GM13976 (cell line): ENCODE measurements at regions not wholly inside any gene's neighbourhood (a gene's known extent, or its start where the extent isn't known, plus 50 kb on each side); places are given as distances from the start of the nearest gene placed in this dataset.

Experiments
- DNase-seq: peaks from one replicate; pipeline ENCODE4 v3.0.0; 2012; ENCODE audit warnings: low spot score
- in situ Hi-C: fragments of 300-500 bp; cut with MboI; formaldehyde crosslinking; loops from one replicate; pipeline ENCODE4 v1.12.0; 2022; ENCODE audit warnings: low sequenced_read_pairs, mixed read lengths, inconsistent platforms; ENCODE audit not compliant: unreplicated experiment
- TF ChIP-seq, protein P1 (sequence below): IDR thresholded peaks from 2 replicates; pipeline ENCODE4 v1.5.1; 2012; ENCODE audit warnings: borderline replicate concordance, mild to moderate bottlenecking; ENCODE audit not compliant: insufficient read depth; ENCODE audit errors: extremely low read depth, missing control alignments, control extremely low read depth

- DNase-seq: no peak
- TF ChIP-seq, protein P1, sequence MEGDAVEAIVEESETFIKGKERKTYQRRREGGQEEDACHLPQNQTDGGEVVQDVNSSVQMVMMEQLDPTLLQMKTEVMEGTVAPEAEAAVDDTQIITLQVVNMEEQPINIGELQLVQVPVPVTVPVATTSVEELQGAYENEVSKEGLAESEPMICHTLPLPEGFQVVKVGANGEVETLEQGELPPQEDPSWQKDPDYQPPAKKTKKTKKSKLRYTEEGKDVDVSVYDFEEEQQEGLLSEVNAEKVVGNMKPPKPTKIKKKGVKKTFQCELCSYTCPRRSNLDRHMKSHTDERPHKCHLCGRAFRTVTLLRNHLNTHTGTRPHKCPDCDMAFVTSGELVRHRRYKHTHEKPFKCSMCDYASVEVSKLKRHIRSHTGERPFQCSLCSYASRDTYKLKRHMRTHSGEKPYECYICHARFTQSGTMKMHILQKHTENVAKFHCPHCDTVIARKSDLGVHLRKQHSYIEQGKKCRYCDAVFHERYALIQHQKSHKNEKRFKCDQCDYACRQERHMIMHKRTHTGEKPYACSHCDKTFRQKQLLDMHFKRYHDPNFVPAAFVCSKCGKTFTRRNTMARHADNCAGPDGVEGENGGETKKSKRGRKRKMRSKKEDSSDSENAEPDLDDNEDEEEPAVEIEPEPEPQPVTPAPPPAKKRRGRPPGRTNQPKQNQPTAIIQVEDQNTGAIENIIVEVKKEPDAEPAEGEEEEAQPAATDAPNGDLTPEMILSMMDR: no peak
- in situ Hi-C loops: no loop called here
These were observed 258.7 kb downstream of the MRTFB start for GRCh38 chr16:14329727-14330350.

- in situ Hi-C loops: no loop called here
- no peak for DNase-seq
- TF ChIP-seq, protein P1: no peak
These were observed 254.6 kb downstream of the MRTFB start for GRCh38 chr16:14325502-14326401.

- TF ChIP-seq, protein P1: no peak
- no peak for DNase-seq
- in situ Hi-C loops: no loop called here
These were observed 253.5 kb downstream of the MRTFB start for GRCh38 chr16:14324581-14324980.

GRCh38 chr16:14322186-14322585, 251.1 kb downstream of the MRTFB start:
- DNase-seq: no peak
- TF ChIP-seq, protein P1: no peak
- in situ Hi-C loops: no loop called here

DNA sequence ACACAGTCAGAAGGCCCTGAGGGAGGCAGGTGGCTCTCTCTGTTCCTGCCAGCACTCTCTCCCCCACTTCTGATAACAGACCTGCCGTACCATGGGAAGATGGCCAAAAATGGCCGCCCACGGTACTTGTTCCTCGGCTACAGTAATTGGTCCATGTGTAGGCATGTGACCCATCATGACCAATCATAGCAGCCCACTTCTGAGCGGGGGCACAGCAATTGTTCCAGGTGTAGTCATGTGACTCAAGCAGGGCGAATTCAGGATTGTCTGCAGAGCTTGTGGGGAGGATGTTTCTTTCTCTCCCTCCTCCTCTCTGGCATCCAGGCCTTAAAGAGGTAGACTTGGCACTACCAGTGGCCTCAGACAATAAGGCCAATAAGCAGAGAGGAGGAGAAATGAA, 250.4 kb downstream of the MRTFB start:
- TF ChIP-seq, protein P1: no peak
- DNase-seq: no peak
- in situ Hi-C loops: no loop called here

- TF ChIP-seq, protein P1: no peak
- in situ Hi-C loops: no loop called here
- DNase-seq: no peak
These were observed 249.3 kb downstream of the MRTFB start for GRCh38 chr16:14320406-14320805.
